Ishikawa (cell line): ENCODE measurements at regions not wholly inside any gene's neighbourhood (a gene's known extent, or its start where the extent isn't known, plus 50 kb on each side); places are given as distances from the start of the nearest gene placed in this dataset.

Source experiments
- CREB1 ChIP-seq: IDR thresholded peaks from 2 replicates; pipeline ENCODE4 v1.6.1; 2012; ENCODE audit warnings: low read depth
- NFIC ChIP-seq: IDR thresholded peaks from 2 replicates; pipeline ENCODE4 v1.6.1; 2012

- TF ChIP-seq CREB1 (no peak), NFIC (no peak)
These were observed 78.0 kb upstream of the DRD2 start for GRCh38 chr11:113553235-113553634.
